BE2C (cell line): ENCODE measurements at regions not wholly inside any gene's neighbourhood (a gene's known extent, or its start where the extent isn't known, plus 50 kb on each side); places are given as distances from the start of the nearest gene placed in this dataset.

Experiments used
- DNase-seq: peaks from one replicate; pipeline ENCODE4 v3.0.0-alpha.2; 2020
- H3K27me3 ChIP-seq: fragments of 250-450 bp; sonication (Bioruptor Pico); 2 replicates; pipeline ENCODE4 v1.5.1; 2020; ENCODE audit warnings: mild to moderate bottlenecking
- H3K36me3 ChIP-seq: fragments of 250-450 bp; sonication (Bioruptor Pico); 2 replicates; pipeline ENCODE4 v1.5.1; 2020; ENCODE audit warnings: mild to moderate bottlenecking
- H3K4me1 ChIP-seq: fragments of 250-450 bp; sonication (Bioruptor Pico); 2 replicates; pipeline ENCODE4 v1.5.1; 2020
- H3K4me3 ChIP-seq: 2 replicates; pipeline ENCODE4 v1.5.1; 2011; ENCODE audit warnings: low read depth, low read length
- H3K9me3 ChIP-seq: fragments of 250-450 bp; sonication (Bioruptor Pico); 2 replicates; pipeline ENCODE4 v1.5.1; 2020
- CTCF ChIP-seq: IDR thresholded peaks from 2 replicates; pipeline ENCODE4 v1.5.1; 2012; ENCODE audit warnings: mild to moderate bottlenecking, low read depth, low read length

GRCh38 chr20:51211191-51211590, 188.3 kb upstream of the KCNG1 start:
- no peaks in the 10 kb centered on the region for H3K27me3 ChIP-seq
- TF ChIP-seq CTCF: no peak
- no peaks in the 10 kb centered on the region for H3K9me3 ChIP-seq

GRCh38 chr20:51210084-51210483, 187.2 kb upstream of the KCNG1 start:
- no peak for DNase-seq
- no peaks in the 10 kb centered on the region for H3K27me3 ChIP-seq
- TF ChIP-seq CTCF: no peak
- H3K36me3 ChIP-seq: no peaks in the 10 kb centered on the region
- H3K4me1 ChIP-seq: no peaks in the 10 kb centered on the region
- H3K9me3 ChIP-seq: no peaks in the 10 kb centered on the region
- H3K4me3 ChIP-seq: no peak overlapping the region

More at GRCh38 chr20:51211191-51211590, 188.3 kb upstream of the KCNG1 start:
- no peaks in the 10 kb centered on the region for H3K4me1 ChIP-seq
- no peak overlapping the region for H3K4me3 ChIP-seq
- no peaks in the 10 kb centered on the region for H3K36me3 ChIP-seq
- no peak for DNase-seq

- no peaks in the 10 kb centered on the region; the same call in 1 of the 2 replicates for H3K27me3 ChIP-seq
- TF ChIP-seq CTCF: no peak
- no peak overlapping the region for H3K4me3 ChIP-seq
- H3K36me3 ChIP-seq: no peaks in the 10 kb centered on the region
- no peak for DNase-seq
- H3K4me1 ChIP-seq: no peaks in the 10 kb centered on the region
- H3K9me3 ChIP-seq: no peaks in the 10 kb centered on the region
Observed at GRCh38 chr20:51208162-51208561, 185.3 kb upstream of the KCNG1 start.

GRCh38 chr20:51206032-51206662, 183.2 kb upstream of the KCNG1 start:
- no peak for TF ChIP-seq CTCF
- H3K4me3 ChIP-seq: no peak overlapping the region
- no peaks in the 10 kb centered on the region; the same call in 1 of the 2 replicates for H3K27me3 ChIP-seq
- H3K4me1 ChIP-seq: no peaks in the 10 kb centered on the region
- no peak for DNase-seq
- no peaks in the 10 kb centered on the region for H3K9me3 ChIP-seq
- no peaks in the 10 kb centered on the region for H3K36me3 ChIP-seq

- Histone ChIP-seq H3K4me3 (no peak overlapping the region), H3K27me3 (no peaks in the 10 kb centered on the region; the same call in 1 of the 2 replicates), H3K9me3 (no peaks in the 10 kb centered on the region), H3K4me1 (no peaks in the 10 kb centered on the region), H3K36me3 (no peaks in the 10 kb centered on the region)
- TF ChIP-seq CTCF: no peak
- DNase-seq: peak; percentile 20
Observed at GRCh38 chr20:51204794-51205193, 181.9 kb upstream of the KCNG1 start.

GRCh38 chr20:51204051-51204715, 181.3 kb upstream of the KCNG1 start:
- no peaks in the 10 kb centered on the region for H3K4me1 ChIP-seq
- no peaks in the 10 kb centered on the region for H3K9me3 ChIP-seq
- no peak for TF ChIP-seq CTCF
- DNase-seq: no peak
- no peak overlapping the region for H3K4me3 ChIP-seq
- no peaks in the 10 kb centered on the region for H3K36me3 ChIP-seq
- H3K27me3 ChIP-seq: no peaks in the 10 kb centered on the region; the same call in 1 of the 2 replicates
